Motor neuron (in vitro differentiated cells): ENCODE measurements at regions not wholly inside any gene's neighbourhood (a gene's known extent, or its start where the extent isn't known, plus 50 kb on each side); places are given as distances from the start of the nearest gene placed in this dataset.

Experiments
- ATAC-seq, 8 experiments: fragments of 200-7000 bp; cut with Tn5 transposase; replicated peaks in 6 of 8; 2 replicates each; pipeline ENCODE4 v1.8.0; 2021; ENCODE audit warnings: mild to moderate bottlenecking in 8 of 8, moderate library complexity in 8 of 8
- H3K27ac ChIP-seq, 2 donors: fragments of 250-450 bp; sonication (Bioruptor Pico); 2 replicates each; pipeline ENCODE4 v1.9.0; 2021; ENCODE audit warnings: antibody characterized with exemption in 2 of 2, mild to moderate bottlenecking in 2 of 2, moderate library complexity in 1 of 2
- H3K4me1 ChIP-seq, 2 donors: fragments of 250-450 bp; sonication (Bioruptor Pico); replicated peaks in 1 of 2; 2 replicates each; pipeline ENCODE4 v1.6.1; 2021; ENCODE audit warnings: antibody characterized with exemption in 2 of 2, mild to moderate bottlenecking in 2 of 2, moderate library complexity in 1 of 2
- H3K4me3 ChIP-seq, 5 donors: fragments of 250-450 bp; sonication (Bioruptor Pico); 2 replicates each; pipeline ENCODE4 v1.9.0; 2021; ENCODE audit warnings: antibody characterized with exemption in 5 of 5, mild to moderate bottlenecking in 5 of 5, moderate library complexity in 4 of 5
- WGBS, 10 experiments: fragments of 450-650 bp; shearing (Covaris generic); methylation state at CpG; one replicate each; pipeline ENCODE4 v1.0.0; 2022; 5-methylcytosine and 5-hydroxymethylcytosine counted together
- in situ Hi-C, 9 experiments: fragments of 400-800 bp; cut with MboI; loops; one replicate each; pipeline ENCODE4 v1.15.0; 2021; ENCODE audit warnings: low sequenced_read_pairs in 9 of 9, low pct_unique_long_range_greater_than_20kb in 2 of 9; ENCODE audit not compliant: unreplicated experiment in 9 of 9

- Histone ChIP-seq H3K4me3 (no peak overlapping the region), H3K27ac (no peak overlapping the region), H3K4me1 (no peaks in the 10 kb centered on the region)
- in situ Hi-C loops, result loop anchor here in 1 of 9 experiments (25.0 kb wide), 1 partner anchor 176 kb away; no protein-coding TSS in a partner anchor
- WGBS, 10 experiments, result 67 to 100% (median 97%) methylated on average over 1 to 2 of the region's 2 CpGs; no CpG with 5 or more reads in 3 of the 10 experiments
- ATAC-seq, result peak in 2 of 8 experiments; percentile 50 to 71
Measured at GRCh38 chr1:222936042-222936441, 121.2 kb downstream of the DISP1 start.

DNA sequence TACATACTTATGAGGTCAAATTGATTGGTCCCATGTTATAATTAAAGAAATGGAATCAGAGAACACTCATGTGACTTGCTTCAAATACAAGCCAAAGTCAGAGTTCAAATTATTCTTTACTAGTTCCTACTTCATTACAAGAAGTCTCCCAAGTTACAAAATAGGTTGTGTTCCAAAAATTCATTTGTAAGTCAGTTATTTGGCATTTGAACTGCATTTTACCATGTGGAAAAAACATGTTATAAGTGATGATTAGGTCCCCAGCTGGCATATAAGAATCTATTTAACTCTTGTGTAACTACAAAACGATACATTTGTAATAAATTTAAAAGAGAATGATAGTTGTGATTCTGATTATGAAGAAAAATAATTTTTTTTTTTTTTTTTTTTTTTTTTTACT lies 124.1 kb downstream of the DISP1 start:
- WGBS, 10 experiments, result 20 to 100% (median 80%) methylated on average over 1 of the region's 1 CpG; no CpG with 5 or more reads in 1 of the 10 experiments
- ATAC-seq, result no peak
- H3K4me1 ChIP-seq, result no peaks in the 10 kb centered on the region
- no peak overlapping the region for H3K27ac ChIP-seq
- no peak overlapping the region for H3K4me3 ChIP-seq
- in situ Hi-C loops, result loop anchor here in 1 of 9 experiments (25.0 kb wide), 1 partner anchor 173 kb away; no protein-coding TSS in a partner anchor

GRCh38 chr1:222940095-222940494 lies 125.3 kb downstream of the DISP1 start:
- in situ Hi-C loops, result loop anchor here in 1 of 9 experiments (25.0 kb wide), 1 partner anchor 172 kb away; no protein-coding TSS in a partner anchor
- Histone ChIP-seq H3K4me1 (no peaks in the 10 kb centered on the region), H3K4me3 (no peak overlapping the region), H3K27ac (no peak overlapping the region)
- no peak for ATAC-seq
- 81 to 100% (median 90%) methylated on average over 2 to 5 of the region's 5 CpGs; no CpG with 5 or more reads in 2 of the 10 experiments for WGBS, 10 experiments

DNA sequence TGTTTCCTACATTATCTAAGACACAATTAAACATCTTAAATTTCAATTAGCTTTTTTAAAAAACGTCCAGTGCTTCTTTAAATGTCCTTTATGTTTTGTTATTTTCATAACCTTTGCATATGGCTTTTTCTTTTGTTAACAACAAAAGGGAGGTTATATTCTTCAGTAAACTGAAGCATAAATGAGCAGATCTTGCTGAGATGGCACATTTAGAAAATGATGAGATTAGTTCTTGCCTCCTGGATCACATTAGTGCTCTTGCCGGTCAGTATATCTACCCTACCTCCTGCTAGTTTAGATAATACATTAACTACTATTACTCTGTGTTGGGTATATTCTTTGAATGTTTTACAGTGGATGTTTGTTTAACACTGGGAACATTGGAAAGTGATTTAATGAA lies 126.1 kb downstream of the DISP1 start:
- H3K4me3 ChIP-seq, result no peak overlapping the region
- ATAC-seq, result no peak
- H3K4me1 ChIP-seq, result no peaks in the 10 kb centered on the region
- 24 to 100% (median 77%) methylated on average over 1 to 2 of the region's 2 CpGs; no CpG with 5 or more reads in 2 of the 10 experiments for WGBS, 10 experiments
- in situ Hi-C loops, result loop anchor here in 1 of 9 experiments (25.0 kb wide), 1 partner anchor 171 kb away; no protein-coding TSS in a partner anchor
- H3K27ac ChIP-seq, result no peak overlapping the region

DNA sequence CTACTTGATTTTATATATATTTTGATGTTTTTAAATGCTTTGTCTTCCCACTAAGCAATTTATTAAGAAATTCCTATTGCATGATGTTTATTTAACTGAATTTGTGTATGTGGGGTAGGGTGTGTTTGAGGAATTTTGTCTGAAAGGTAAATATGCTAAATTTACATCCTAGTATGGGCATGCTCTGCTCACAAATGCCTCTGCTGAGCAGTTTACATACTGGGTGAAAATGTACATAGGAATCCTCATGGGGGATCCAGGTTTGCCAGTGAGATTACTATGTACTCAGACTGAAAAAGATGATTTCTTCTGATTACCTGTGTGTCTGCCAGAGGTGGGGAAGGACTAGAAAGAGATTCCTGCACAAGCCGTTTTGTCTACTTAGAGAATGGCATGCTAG lies 126.6 kb downstream of the DISP1 start:
- peak in 2 of 8 experiments; percentile 53 to 84 for ATAC-seq
- in situ Hi-C loops, result loop anchor here in 1 of 9 experiments (25.0 kb wide), 1 partner anchor 171 kb away; no protein-coding TSS in a partner anchor
- Histone ChIP-seq H3K4me1 (no peaks in the 10 kb centered on the region), H3K4me3 (no peak overlapping the region), H3K27ac (no peak overlapping the region)
- 80 to 100% (median 100%) methylated on average over 1 of the region's 1 CpG; no CpG with 5 or more reads in 4 of the 10 experiments for WGBS, 10 experiments

DNA sequence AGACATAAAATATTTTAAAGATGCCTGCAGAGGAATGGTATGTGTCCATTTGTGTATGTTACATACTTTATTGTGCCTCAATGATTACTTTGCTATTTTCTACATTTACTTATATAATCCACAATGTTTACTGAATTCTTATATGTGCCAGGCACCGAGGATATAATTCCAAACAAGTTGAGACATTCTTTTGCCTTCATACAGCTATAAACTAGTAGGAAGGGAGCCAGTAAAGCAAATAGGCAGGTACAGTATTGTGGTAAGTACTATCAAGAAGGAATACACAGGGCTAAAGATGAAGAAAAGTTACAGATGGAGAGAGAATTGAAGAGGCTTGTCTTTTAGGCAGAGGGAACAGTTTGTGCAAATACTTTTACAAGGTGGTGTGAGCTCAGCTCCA lies 131.6 kb downstream of the DISP1 start:
- in situ Hi-C loops, result loop anchor here in 1 of 9 experiments (25.0 kb wide), 1 partner anchor 166 kb away; no protein-coding TSS in a partner anchor
- Histone ChIP-seq H3K4me3 (no peak overlapping the region), H3K27ac (no peak overlapping the region), H3K4me1 (no peaks in the 10 kb centered on the region)
- WGBS, 10 experiments, result 67 to 100% (median 90%) methylated on average over 1 of the region's 1 CpG; no CpG with 5 or more reads in 3 of the 10 experiments
- no peak for ATAC-seq

DNA sequence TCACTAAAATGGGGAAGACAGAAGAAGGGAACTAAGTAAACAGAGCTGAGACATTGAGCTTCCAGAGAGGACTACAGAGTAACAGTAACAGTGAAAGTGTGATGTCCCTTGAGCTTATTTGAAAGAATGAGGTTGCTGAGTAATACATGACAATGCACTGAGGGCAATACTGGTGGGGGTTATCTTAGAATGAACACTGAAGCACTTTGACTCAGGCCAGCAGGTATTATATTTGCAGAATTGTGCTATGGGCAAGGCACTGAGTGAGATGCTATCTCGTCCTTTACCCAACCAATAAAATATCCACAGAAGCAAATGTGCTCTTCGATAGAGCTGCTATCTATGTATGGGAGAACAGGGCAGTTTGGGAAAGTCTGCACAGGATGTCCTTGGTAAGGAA lies 133.2 kb downstream of the DISP1 start:
- Histone ChIP-seq H3K4me3 (no peak overlapping the region), H3K4me1 (no peaks in the 10 kb centered on the region), H3K27ac (no peak overlapping the region)
- in situ Hi-C loops, result loop anchor here in 1 of 9 experiments (25.0 kb wide), 1 partner anchor 164 kb away; no protein-coding TSS in a partner anchor
- ATAC-seq, result no peak
- WGBS, 10 experiments, result 84 to 100% (median 98%) methylated on average over 1 to 2 of the region's 2 CpGs; no CpG with 5 or more reads in 4 of the 10 experiments

DNA sequence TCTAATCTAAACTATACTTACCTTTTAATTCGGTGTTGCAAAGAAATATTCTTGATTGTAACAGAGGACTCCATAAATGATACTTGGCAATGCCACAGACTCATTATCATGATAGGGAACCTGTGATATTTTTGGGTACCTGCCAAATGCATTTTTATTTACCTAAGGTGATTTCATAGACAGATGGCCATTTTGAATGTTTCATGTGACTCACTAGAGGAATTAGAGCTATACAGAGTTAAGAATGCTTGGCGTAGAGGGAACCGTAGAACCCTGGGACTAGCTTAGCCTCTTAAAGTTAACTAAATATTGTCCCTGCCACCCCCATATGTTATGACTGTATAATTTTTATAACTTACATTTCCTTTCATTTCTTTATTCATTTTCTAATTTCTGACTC lies 136.1 kb downstream of the DISP1 start:
- in situ Hi-C loops, result no loop called here
- ATAC-seq, result no peak
- 93 to 100% (median 100%) methylated on average over 2 to 3 of the region's 3 CpGs for WGBS, 10 experiments
- Histone ChIP-seq H3K27ac (no peak overlapping the region), H3K4me1 (no peaks in the 10 kb centered on the region), H3K4me3 (no peak overlapping the region)

GRCh38 chr1:222953585-222953984 lies 138.7 kb downstream of the DISP1 start:
- WGBS, 10 experiments, result 13 to 89% (median 73%) methylated on average over 1 of the region's 1 CpG; no CpG with 5 or more reads in 1 of the 10 experiments
- Histone ChIP-seq H3K4me3 (no peak overlapping the region), H3K4me1 (no peaks in the 10 kb centered on the region), H3K27ac (no peak overlapping the region)
- in situ Hi-C loops, result no loop called here
- no peak for ATAC-seq

- H3K4me1 ChIP-seq, result no peaks in the 10 kb centered on the region
- in situ Hi-C loops, result no loop called here
- H3K27ac ChIP-seq, result no peak overlapping the region
- no peak for ATAC-seq
- H3K4me3 ChIP-seq, result no peak overlapping the region
- 61 to 100% (median 93%) methylated on average over 1 to 2 of the region's 2 CpGs; no CpG with 5 or more reads in 1 of the 10 experiments for WGBS, 10 experiments
Measured at GRCh38 chr1:222955964-222956363, 141.1 kb downstream of the DISP1 start.

- H3K27ac ChIP-seq, result no peak overlapping the region
- in situ Hi-C loops, result no loop called here
- no peaks in the 10 kb centered on the region for H3K4me1 ChIP-seq
- H3K4me3 ChIP-seq, result no peak overlapping the region
- no peak for ATAC-seq
Measured at GRCh38 chr1:222956601-222957000, 141.8 kb downstream of the DISP1 start.

DNA sequence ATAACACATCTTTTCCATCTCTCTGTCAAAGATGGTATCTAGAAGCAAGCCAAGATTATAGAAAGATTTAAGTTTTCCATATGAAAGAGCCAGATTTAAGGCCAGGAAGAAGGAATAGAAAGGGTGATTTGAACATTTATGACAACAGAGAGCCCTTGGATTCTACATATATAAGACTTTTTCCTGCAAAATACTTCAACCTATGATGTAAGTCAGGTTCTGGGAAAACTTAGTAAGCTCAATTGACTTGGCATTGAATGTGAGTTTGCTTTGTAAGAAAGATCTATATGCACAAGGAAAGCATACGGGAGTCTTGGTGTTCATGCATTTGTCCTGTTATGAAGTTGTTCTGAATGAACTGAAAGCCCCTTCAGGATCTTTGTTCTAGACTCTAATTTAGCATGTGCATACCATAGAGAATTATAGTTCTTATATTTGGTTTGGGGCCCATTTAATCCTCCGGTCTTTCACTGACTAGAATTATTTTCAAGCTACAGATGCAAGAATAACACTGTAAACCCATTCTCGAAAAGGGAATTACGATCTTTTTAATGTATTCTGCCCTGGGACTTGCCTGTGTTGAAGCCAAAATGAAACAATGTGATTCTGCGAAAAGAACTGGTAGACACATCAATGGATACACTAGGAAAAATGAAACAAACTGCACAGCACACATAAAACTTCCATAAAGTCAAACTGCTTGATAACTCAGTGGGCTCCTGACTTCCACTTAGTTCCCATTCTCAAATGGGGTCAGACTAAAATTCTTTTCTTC lies 152.8 kb downstream of the DISP1 start:
- ATAC-seq, result peak in 1 of 8 experiments; percentile 49
- Histone ChIP-seq H3K4me1 (no peaks in the 10 kb centered on the region), H3K27ac (no peak overlapping the region), H3K4me3 (no peak overlapping the region)
- in situ Hi-C loops, result no loop called here
- 72 to 100% (median 86%) methylated on average over 1 to 5 of the region's 5 CpGs for WGBS, 10 experiments

DNA sequence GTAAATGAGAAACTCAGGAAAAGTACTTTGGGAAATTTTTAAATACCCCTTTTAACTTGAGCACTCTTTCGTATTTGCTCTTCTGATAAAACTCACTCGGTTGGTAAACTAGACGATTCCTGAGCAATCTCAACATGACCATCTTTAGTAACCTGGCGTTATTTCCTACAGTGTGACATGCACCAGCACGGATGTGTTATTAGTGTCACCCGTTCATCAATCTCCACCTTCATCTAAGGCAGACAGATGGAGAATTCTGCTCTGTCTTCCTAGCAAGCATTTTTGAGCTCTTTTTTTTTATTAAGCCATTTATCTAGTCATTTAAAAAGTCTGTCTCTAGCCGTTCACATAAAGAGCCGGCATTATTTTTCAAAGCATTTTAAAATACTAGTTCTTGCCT lies 155.2 kb downstream of the DISP1 start:
- in situ Hi-C loops, result no loop called here

More for the DNA sequence above, 155.2 kb downstream of the DISP1 start:
- peak in 4 of 8 experiments; percentile 35 to 74 (median 68) for ATAC-seq
- Histone ChIP-seq H3K4me3 (no peak overlapping the region), H3K27ac (no peak overlapping the region), H3K4me1 (no peaks in the 10 kb centered on the region)
- 62 to 98% (median 81%) methylated on average over 6 to 8 of the region's 8 CpGs for WGBS, 10 experiments
